Lower leg skin (tissue), 3 donors: ENCODE measurements at regions not wholly inside any gene's neighbourhood (a gene's known extent, or its start where the extent isn't known, plus 50 kb on each side); places are given as distances from the start of the nearest gene placed in this dataset.

ENCODE experiments used
- CTCF ChIP-seq, 3 donors: fragments of 450-650 bp; IDR thresholded peaks; one replicate each; pipeline ENCODE4 v1.5.1; 2016; ENCODE audit warnings: antibody characterized with exemption in 3 of 3, mild to moderate bottlenecking in 3 of 3, moderate library complexity in 2 of 3
- POLR2A ChIP-seq, 2 donors: fragments of 450-650 bp; IDR thresholded peaks; one replicate each; pipeline ENCODE4 v1.6.1; 2016 to 2017; ENCODE audit warnings: antibody characterized with exemption in 2 of 2, mild to moderate bottlenecking in 1 of 2, moderate library complexity in 1 of 2

DNA sequence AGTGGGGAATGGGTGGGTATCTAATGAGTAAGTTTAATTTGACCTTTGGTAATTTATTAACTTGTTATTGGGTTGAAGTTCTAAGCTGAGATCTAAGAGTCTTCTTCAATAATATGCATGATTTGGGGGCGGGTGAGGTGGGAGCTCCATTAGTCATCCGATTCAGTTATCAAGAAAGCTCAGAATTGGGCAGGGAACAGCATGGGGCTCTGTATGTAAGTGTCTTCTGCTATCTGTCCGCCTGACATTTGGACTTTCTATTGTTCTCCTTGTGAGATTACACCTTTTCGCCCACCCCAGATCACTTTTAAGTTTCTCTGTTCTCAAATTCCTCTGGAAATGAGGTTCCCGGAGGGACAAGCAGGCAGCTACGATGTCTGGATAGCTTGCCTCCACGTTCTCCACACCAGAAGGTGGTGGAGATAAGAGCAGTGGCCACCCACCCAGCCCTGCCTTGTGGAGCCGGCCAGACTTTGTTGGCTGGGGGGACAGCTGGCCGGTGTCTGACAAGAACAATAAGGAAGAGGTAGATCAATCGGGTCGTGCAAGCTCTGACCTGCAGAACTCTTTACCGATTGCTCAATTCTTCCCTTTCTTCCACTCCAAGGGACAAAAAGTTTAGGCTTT is 75.5 kb upstream of the GATA6 start:
- TF ChIP-seq CTCF (IDR thresholded peaks at IDR 0.05) (no peak), POLR2A (IDR thresholded peaks at IDR 0.05) (no peak)
